ENCODE measurements at regions not wholly inside any gene's neighbourhood (a gene's known extent, or its start where the extent isn't known, plus 50 kb on each side); places are given as distances from the start of the nearest gene placed in this dataset.

DNA sequence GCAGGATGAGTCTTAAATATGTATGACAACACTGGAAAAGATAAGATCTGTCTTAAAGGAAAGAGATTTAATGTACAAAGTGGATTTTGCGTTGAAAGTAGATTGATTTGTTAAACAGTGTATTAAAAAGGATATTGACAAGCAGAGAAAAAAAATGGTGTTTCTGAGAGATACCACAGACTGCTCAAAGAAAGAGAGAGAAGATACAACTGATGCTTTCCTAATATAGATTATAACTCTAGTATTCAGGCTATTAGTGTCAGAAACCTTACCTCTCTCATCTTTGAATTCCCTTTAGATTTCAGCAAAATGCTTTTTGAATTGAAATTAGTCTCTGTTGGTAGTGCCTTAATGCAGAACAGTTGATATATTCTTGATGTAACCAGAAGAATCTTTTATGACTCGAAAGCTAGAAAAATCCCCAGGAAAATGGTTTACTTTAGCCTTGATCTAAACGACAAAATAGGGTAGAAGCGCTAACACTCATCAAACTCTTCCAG lies 550.7 kb downstream of the INHBA start:
- no peaks in the 10 kb centered on the region for H3K4me1 ChIP-seq (ENCODE audit: low read length)
- no peak for DNase-seq
- no peaks in the 10 kb centered on the region for H3K36me3 ChIP-seq (ENCODE audit: insufficient read depth, low read length)
- H3K9ac ChIP-seq (ENCODE audit: low read length), result no peak overlapping the region
- no peak overlapping the region for H3K4me2 ChIP-seq (ENCODE audit: low read depth, low read length, poor library complexity, severe bottlenecking)
- H3K4me3 ChIP-seq (ENCODE audit: low read length), result no peak overlapping the region
- no peaks in the 10 kb centered on the region for H3K79me2 ChIP-seq (ENCODE audit: low read length)
- no peaks in the 10 kb centered on the region for H4K20me1 ChIP-seq (ENCODE audit: insufficient read depth, low read depth, low read length)
- H2AFZ ChIP-seq (ENCODE audit: low read length), result no peak overlapping the region
- peaks cover 5% of the 10 kb centered on the region; the same call in 1 of the 2 replicates for H3K9me3 ChIP-seq (ENCODE audit: low read length)
- H3K27me3 ChIP-seq (ENCODE audit: low read length), result no peaks in the 10 kb centered on the region
- no peaks in the 10 kb centered on the region for H3K9me2 ChIP-seq (replicated peaks; ENCODE audit: insufficient read depth, low read length)
- no peak overlapping the region for H3K27ac ChIP-seq (ENCODE audit: low read length)

DNA sequence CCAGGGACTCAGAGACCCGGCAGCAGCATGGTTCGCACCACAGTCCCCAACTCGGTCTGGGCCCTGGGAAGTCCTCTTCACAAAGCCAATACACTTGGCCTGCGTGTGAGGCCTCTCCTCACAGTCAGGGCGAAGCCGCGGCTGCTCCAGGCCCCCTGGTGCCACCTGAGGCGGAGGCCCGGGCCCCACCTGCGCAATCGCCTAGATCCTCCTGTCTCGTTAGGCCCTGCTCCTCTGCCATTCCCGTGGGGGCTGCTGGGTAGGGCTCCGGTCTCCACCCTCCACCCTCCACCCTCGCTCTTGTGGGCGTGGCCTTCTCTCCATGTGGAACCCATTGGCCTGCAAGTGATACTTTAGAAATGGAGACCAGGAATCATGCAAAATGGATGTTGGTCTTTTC lies 553.3 kb downstream of the INHBA start:
- Histone ChIP-seq H3K4me1 (ENCODE audit: low read length) (no peaks in the 10 kb centered on the region), H3K9ac (ENCODE audit: low read length) (no peak overlapping the region)

DNA sequence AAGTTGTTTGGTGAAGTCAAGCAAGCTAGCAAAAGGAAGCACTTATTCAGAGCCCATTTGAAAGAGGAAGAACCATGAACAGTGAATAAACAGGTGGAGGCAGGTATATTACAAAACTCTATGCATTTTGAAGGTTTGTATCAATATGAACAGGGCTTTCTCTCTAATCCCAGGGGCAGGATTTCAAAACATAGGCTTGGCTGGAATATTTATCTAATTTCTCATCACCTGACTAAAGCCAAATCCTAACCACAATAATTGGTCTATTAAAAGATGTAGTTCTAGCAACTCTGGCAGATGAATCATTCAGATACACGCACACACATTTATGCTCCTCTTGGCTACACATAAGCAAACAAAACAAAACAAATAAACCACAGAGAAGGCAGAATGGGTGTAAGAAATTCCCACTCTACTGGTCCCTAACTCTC lies 554.4 kb downstream of the INHBA start:
- no peaks in the 10 kb centered on the region for H3K9me2 ChIP-seq (replicated peaks; ENCODE audit: insufficient read depth, low read length)
- H3K36me3 ChIP-seq (ENCODE audit: insufficient read depth, low read length), result no peaks in the 10 kb centered on the region
- no peaks in the 10 kb centered on the region for H3K4me1 ChIP-seq (ENCODE audit: low read length)
- H3K4me2 ChIP-seq (ENCODE audit: low read depth, low read length, poor library complexity, severe bottlenecking), result no peak overlapping the region
- no peaks in the 10 kb centered on the region for H3K27me3 ChIP-seq (ENCODE audit: low read length)
- no peak overlapping the region for H3K4me3 ChIP-seq (ENCODE audit: low read length)
- no peak overlapping the region for H2AFZ ChIP-seq (ENCODE audit: low read length)
- no peak for DNase-seq
- H3K9me3 ChIP-seq (ENCODE audit: low read length), result no peaks in the 10 kb centered on the region
- no peaks in the 10 kb centered on the region for H4K20me1 ChIP-seq (ENCODE audit: insufficient read depth, low read depth, low read length)
- H3K79me2 ChIP-seq (ENCODE audit: low read length), result no peaks in the 10 kb centered on the region
- H3K27ac ChIP-seq (ENCODE audit: low read length), result no peak overlapping the region
- H3K9ac ChIP-seq (ENCODE audit: low read length), result no peak overlapping the region

More for the DNA sequence above, 553.3 kb downstream of the INHBA start:
- Histone ChIP-seq H4K20me1 (ENCODE audit: insufficient read depth, low read depth, low read length) (no peaks in the 10 kb centered on the region), H3K36me3 (ENCODE audit: insufficient read depth, low read length) (no peaks in the 10 kb centered on the region), H3K9me2 (replicated peaks; ENCODE audit: insufficient read depth, low read length) (no peaks in the 10 kb centered on the region), H3K27me3 (ENCODE audit: low read length) (no peaks in the 10 kb centered on the region), H3K27ac (ENCODE audit: low read length) (no peak overlapping the region), H2AFZ (ENCODE audit: low read length) (no peak overlapping the region), H3K4me3 (ENCODE audit: low read length) (no peak overlapping the region), H3K79me2 (ENCODE audit: low read length) (no peaks in the 10 kb centered on the region), H3K9me3 (ENCODE audit: low read length) (no peaks in the 10 kb centered on the region), H3K4me2 (ENCODE audit: low read depth, low read length, poor library complexity, severe bottlenecking) (no peak overlapping the region)
- DNase-seq, result no peak

- no peaks in the 10 kb centered on the region for H3K4me1 ChIP-seq (ENCODE audit: low read length)
- no peaks in the 10 kb centered on the region for H3K9me3 ChIP-seq (ENCODE audit: low read length)
- no peak for DNase-seq
- no peak overlapping the region for H2AFZ ChIP-seq (ENCODE audit: low read length)
- no peak overlapping the region for H3K4me3 ChIP-seq (ENCODE audit: low read length)
- no peaks in the 10 kb centered on the region for H3K36me3 ChIP-seq (ENCODE audit: insufficient read depth, low read length)
- no peak overlapping the region for H3K4me2 ChIP-seq (ENCODE audit: low read depth, low read length, poor library complexity, severe bottlenecking)
- H4K20me1 ChIP-seq (ENCODE audit: insufficient read depth, low read depth, low read length), result no peaks in the 10 kb centered on the region
- H3K9me2 ChIP-seq (replicated peaks; ENCODE audit: insufficient read depth, low read length), result no peaks in the 10 kb centered on the region
- H3K9ac ChIP-seq (ENCODE audit: low read length), result no peak overlapping the region
- no peaks in the 10 kb centered on the region for H3K27me3 ChIP-seq (ENCODE audit: low read length)
- no peak overlapping the region for H3K27ac ChIP-seq (ENCODE audit: low read length)
- H3K79me2 ChIP-seq (ENCODE audit: low read length), result no peaks in the 10 kb centered on the region
Observed at GRCh38 chr7:41147606-41148485, 555.0 kb downstream of the INHBA start.

GRCh38 chr7:41146429-41146828 lies 556.5 kb downstream of the INHBA start:
- H3K79me2 ChIP-seq (ENCODE audit: low read length), result no peaks in the 10 kb centered on the region
- no peak overlapping the region for H2AFZ ChIP-seq (ENCODE audit: low read length)
- no peaks in the 10 kb centered on the region for H3K36me3 ChIP-seq (ENCODE audit: insufficient read depth, low read length)
- no peak overlapping the region for H3K27ac ChIP-seq (ENCODE audit: low read length)
- no peaks in the 10 kb centered on the region for H4K20me1 ChIP-seq (ENCODE audit: insufficient read depth, low read depth, low read length)
- H3K4me2 ChIP-seq (ENCODE audit: low read depth, low read length, poor library complexity, severe bottlenecking), result no peak overlapping the region
- no peak overlapping the region for H3K9ac ChIP-seq (ENCODE audit: low read length)
- no peaks in the 10 kb centered on the region for H3K4me1 ChIP-seq (ENCODE audit: low read length)
- no peaks in the 10 kb centered on the region for H3K9me3 ChIP-seq (ENCODE audit: low read length)
- DNase-seq, result no peak
- H3K27me3 ChIP-seq (ENCODE audit: low read length), result no peaks in the 10 kb centered on the region
- no peaks in the 10 kb centered on the region for H3K9me2 ChIP-seq (replicated peaks; ENCODE audit: insufficient read depth, low read length)
- H3K4me3 ChIP-seq (ENCODE audit: low read length), result no peak overlapping the region

- H3K4me1 ChIP-seq (ENCODE audit: low read length), result no peaks in the 10 kb centered on the region
- H4K20me1 ChIP-seq (ENCODE audit: insufficient read depth, low read depth, low read length), result no peaks in the 10 kb centered on the region
- no peak overlapping the region for H3K27ac ChIP-seq (ENCODE audit: low read length)
- H3K9me3 ChIP-seq (ENCODE audit: low read length), result no peaks in the 10 kb centered on the region
- no peak overlapping the region for H3K9ac ChIP-seq (ENCODE audit: low read length)
- no peaks in the 10 kb centered on the region for H3K9me2 ChIP-seq (replicated peaks; ENCODE audit: insufficient read depth, low read length)
- H3K4me2 ChIP-seq (ENCODE audit: low read depth, low read length, poor library complexity, severe bottlenecking), result no peak overlapping the region
- no peak for DNase-seq
- H3K27me3 ChIP-seq (ENCODE audit: low read length), result no peaks in the 10 kb centered on the region
- no peaks in the 10 kb centered on the region for H3K36me3 ChIP-seq (ENCODE audit: insufficient read depth, low read length)
- no peak overlapping the region for H3K4me3 ChIP-seq (ENCODE audit: low read length)
- no peaks in the 10 kb centered on the region for H3K79me2 ChIP-seq (ENCODE audit: low read length)
- H2AFZ ChIP-seq (ENCODE audit: low read length), result no peak overlapping the region
Observed at GRCh38 chr7:41145656-41146055, 557.2 kb downstream of the INHBA start.

DNA sequence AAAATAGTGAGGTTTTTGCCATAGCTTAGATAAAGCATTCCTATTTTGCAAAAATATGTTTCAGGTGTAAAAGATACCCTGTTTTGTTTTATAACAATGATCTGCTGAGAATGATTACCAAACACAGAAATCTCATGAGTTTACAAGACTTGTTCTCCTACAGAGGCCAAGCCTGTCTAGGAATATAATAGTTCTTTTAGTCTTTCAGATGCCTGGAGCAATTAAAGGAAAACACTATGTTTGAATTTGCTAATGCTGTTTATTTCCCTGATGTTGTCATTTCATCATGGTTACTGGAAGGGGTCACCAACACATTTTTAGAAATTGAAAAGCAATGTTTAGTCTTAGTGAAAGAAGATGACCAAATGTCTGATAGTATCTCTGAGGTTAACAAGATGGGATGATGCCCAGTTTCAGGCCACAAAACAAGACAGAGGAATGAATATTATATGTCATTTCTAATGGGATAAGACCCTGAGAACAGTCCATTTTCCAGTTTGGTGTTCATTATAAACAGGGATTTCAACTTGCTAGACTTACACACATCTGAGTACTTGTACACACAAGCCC lies 559.9 kb downstream of the INHBA start:
- no peaks in the 10 kb centered on the region for H3K9me3 ChIP-seq (ENCODE audit: low read length)
- no peaks in the 10 kb centered on the region for H4K20me1 ChIP-seq (ENCODE audit: insufficient read depth, low read depth, low read length)
- no peak overlapping the region for H3K4me2 ChIP-seq (ENCODE audit: low read depth, low read length, poor library complexity, severe bottlenecking)
- no peak overlapping the region for H2AFZ ChIP-seq (ENCODE audit: low read length)
- no peak overlapping the region for H3K4me3 ChIP-seq (ENCODE audit: low read length)
- no peak overlapping the region for H3K9ac ChIP-seq (ENCODE audit: low read length)
- no peaks in the 10 kb centered on the region for H3K4me1 ChIP-seq (ENCODE audit: low read length)
- H3K36me3 ChIP-seq (ENCODE audit: insufficient read depth, low read length), result no peaks in the 10 kb centered on the region
- no peaks in the 10 kb centered on the region for H3K79me2 ChIP-seq (ENCODE audit: low read length)
- no peak overlapping the region for H3K27ac ChIP-seq (ENCODE audit: low read length)
- DNase-seq, result no peak
- no peaks in the 10 kb centered on the region for H3K9me2 ChIP-seq (replicated peaks; ENCODE audit: insufficient read depth, low read length)
- H3K27me3 ChIP-seq (ENCODE audit: low read length), result no peaks in the 10 kb centered on the region

- Histone ChIP-seq H3K27ac (ENCODE audit: low read length) (no peak overlapping the region), H2AFZ (ENCODE audit: low read length) (no peak overlapping the region), H3K9ac (ENCODE audit: low read length) (no peak overlapping the region), H4K20me1 (ENCODE audit: insufficient read depth, low read depth, low read length) (no peaks in the 10 kb centered on the region), H3K4me2 (ENCODE audit: low read depth, low read length, poor library complexity, severe bottlenecking) (no peak overlapping the region), H3K9me3 (ENCODE audit: low read length) (no peaks in the 10 kb centered on the region), H3K36me3 (ENCODE audit: insufficient read depth, low read length) (no peaks in the 10 kb centered on the region), H3K4me1 (ENCODE audit: low read length) (no peaks in the 10 kb centered on the region), H3K4me3 (ENCODE audit: low read length) (no peak overlapping the region), H3K27me3 (ENCODE audit: low read length) (no peaks in the 10 kb centered on the region), H3K9me2 (replicated peaks; ENCODE audit: insufficient read depth, low read length) (no peaks in the 10 kb centered on the region), H3K79me2 (ENCODE audit: low read length) (no peaks in the 10 kb centered on the region)
- DNase-seq, result no peak
Observed at GRCh38 chr7:41139789-41140188, 563.1 kb downstream of the INHBA start.
